Gastroesophageal sphincter (tissue), 3 donors: ENCODE measurements at regions not wholly inside any gene's neighbourhood (a gene's known extent, or its start where the extent isn't known, plus 50 kb on each side); places are given as distances from the start of the nearest gene placed in this dataset.

ENCODE experiments used
- POLR2A ChIP-seq, 2 donors: fragments of 450-650 bp; IDR thresholded peaks; one replicate each; pipeline ENCODE4 v1.6.1; 2017; ENCODE audit warnings: antibody characterized with exemption in 2 of 2, mild to moderate bottlenecking in 2 of 2, moderate library complexity in 1 of 2
- POLR2AphosphoS5 ChIP-seq: sonication (generic); formaldehyde crosslinking; IDR thresholded peaks from one replicate; pipeline ENCODE4 v1.6.1; 2017; ENCODE audit warnings: antibody characterized with exemption
- TF ChIP-seq, protein P1 (sequence below), 4 experiments: fragments of 200-600 bp in 2 of 4; fragments of 450-650 bp in 2 of 4; sonication (generic) in 1 of 4; IDR thresholded peaks; one replicate each; pipeline ENCODE4 v1.5.1; 2017 to 2019; ENCODE audit warnings: antibody characterized with exemption in 4 of 4, mild to moderate bottlenecking in 2 of 4, moderate library complexity in 2 of 4

DNA sequence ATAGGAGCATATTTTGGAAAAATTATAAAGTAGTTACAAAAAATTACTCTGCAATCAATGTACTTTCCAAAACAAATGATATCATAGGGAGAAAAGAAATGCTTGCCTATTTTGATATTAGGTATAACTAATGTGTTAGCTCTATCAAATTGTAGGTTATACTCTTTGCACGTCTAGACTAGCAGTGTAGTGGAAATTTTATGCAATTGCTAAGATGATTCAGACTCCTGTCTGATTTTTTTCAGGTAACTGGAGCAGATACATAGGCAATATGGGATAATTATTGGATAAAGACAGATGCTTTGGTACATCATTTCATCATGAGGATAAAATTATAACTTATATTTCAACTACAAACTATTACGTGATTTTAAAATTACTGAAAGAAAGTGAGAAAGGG is 918.3 kb downstream of the EPHA4 start:
- TF ChIP-seq, protein P1, sequence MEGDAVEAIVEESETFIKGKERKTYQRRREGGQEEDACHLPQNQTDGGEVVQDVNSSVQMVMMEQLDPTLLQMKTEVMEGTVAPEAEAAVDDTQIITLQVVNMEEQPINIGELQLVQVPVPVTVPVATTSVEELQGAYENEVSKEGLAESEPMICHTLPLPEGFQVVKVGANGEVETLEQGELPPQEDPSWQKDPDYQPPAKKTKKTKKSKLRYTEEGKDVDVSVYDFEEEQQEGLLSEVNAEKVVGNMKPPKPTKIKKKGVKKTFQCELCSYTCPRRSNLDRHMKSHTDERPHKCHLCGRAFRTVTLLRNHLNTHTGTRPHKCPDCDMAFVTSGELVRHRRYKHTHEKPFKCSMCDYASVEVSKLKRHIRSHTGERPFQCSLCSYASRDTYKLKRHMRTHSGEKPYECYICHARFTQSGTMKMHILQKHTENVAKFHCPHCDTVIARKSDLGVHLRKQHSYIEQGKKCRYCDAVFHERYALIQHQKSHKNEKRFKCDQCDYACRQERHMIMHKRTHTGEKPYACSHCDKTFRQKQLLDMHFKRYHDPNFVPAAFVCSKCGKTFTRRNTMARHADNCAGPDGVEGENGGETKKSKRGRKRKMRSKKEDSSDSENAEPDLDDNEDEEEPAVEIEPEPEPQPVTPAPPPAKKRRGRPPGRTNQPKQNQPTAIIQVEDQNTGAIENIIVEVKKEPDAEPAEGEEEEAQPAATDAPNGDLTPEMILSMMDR (IDR thresholded peaks at IDR 0.05) = no peak
- TF ChIP-seq POLR2A (IDR thresholded peaks at IDR 0.05) = no peak
- TF ChIP-seq POLR2AphosphoS5 = no peak
